B cell (primary cell): ENCODE measurements at regions not wholly inside any gene's neighbourhood (a gene's known extent, or its start where the extent isn't known, plus 50 kb on each side); places are given as distances from the start of the nearest gene placed in this dataset.

ENCODE experiments used
- EZH2 ChIP-seq: IDR thresholded peaks from 2 replicates; pipeline ENCODE4 v1.6.1; 2012; ENCODE audit warnings: borderline replicate concordance, low read depth, mild to moderate bottlenecking, moderate library complexity, low read length; ENCODE audit not compliant: insufficient read depth, poor library complexity, severe bottlenecking
- TF ChIP-seq, protein P1 (sequence below): fragments of 200-600 bp; IDR thresholded peaks from one replicate; pipeline ENCODE4 v1.8.0; 2022; ENCODE audit warnings: antibody characterized with exemption, mild to moderate bottlenecking

- TF ChIP-seq, protein P1, sequence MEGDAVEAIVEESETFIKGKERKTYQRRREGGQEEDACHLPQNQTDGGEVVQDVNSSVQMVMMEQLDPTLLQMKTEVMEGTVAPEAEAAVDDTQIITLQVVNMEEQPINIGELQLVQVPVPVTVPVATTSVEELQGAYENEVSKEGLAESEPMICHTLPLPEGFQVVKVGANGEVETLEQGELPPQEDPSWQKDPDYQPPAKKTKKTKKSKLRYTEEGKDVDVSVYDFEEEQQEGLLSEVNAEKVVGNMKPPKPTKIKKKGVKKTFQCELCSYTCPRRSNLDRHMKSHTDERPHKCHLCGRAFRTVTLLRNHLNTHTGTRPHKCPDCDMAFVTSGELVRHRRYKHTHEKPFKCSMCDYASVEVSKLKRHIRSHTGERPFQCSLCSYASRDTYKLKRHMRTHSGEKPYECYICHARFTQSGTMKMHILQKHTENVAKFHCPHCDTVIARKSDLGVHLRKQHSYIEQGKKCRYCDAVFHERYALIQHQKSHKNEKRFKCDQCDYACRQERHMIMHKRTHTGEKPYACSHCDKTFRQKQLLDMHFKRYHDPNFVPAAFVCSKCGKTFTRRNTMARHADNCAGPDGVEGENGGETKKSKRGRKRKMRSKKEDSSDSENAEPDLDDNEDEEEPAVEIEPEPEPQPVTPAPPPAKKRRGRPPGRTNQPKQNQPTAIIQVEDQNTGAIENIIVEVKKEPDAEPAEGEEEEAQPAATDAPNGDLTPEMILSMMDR = no peak
- no peak for TF ChIP-seq EZH2
Measured at GRCh38 chr13:75102001-75102716, 379.8 kb downstream of the TBC1D4 start.
